ENCODE measurements at regions not wholly inside any gene's neighbourhood (a gene's known extent, or its start where the extent isn't known, plus 50 kb on each side); places are given as distances from the start of the nearest gene placed in this dataset.

GRCh38 chr7:56174346-56174874 lies 58.2 kb upstream of the NUPR2 start:
- DNase-seq = no peak
- WGBS, 2 donors = no CpG with 5 or more reads among the region's 36 CpGs
- no peak for TF ChIP-seq POLR2A (IDR thresholded peaks at IDR 0.05)
- TF ChIP-seq, protein P1, sequence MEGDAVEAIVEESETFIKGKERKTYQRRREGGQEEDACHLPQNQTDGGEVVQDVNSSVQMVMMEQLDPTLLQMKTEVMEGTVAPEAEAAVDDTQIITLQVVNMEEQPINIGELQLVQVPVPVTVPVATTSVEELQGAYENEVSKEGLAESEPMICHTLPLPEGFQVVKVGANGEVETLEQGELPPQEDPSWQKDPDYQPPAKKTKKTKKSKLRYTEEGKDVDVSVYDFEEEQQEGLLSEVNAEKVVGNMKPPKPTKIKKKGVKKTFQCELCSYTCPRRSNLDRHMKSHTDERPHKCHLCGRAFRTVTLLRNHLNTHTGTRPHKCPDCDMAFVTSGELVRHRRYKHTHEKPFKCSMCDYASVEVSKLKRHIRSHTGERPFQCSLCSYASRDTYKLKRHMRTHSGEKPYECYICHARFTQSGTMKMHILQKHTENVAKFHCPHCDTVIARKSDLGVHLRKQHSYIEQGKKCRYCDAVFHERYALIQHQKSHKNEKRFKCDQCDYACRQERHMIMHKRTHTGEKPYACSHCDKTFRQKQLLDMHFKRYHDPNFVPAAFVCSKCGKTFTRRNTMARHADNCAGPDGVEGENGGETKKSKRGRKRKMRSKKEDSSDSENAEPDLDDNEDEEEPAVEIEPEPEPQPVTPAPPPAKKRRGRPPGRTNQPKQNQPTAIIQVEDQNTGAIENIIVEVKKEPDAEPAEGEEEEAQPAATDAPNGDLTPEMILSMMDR (IDR thresholded peaks at IDR 0.05) = no peak

More at GRCh38 chr7:56174346-56174874, 58.2 kb upstream of the NUPR2 start:
- intact Hi-C loops (cut with DNase I) = no loop called here
- H3K4me3 ChIP-seq = peak overlapping the region; percentile 23 to 65 (median 46)
- peaks cover 0 to 17% (median 0%) of the 10 kb centered on the region in 3 donors for H3K4me1 ChIP-seq
- H3K27ac ChIP-seq = no peak overlapping the region
- no peaks in the 10 kb centered on the region for H3K9me3 ChIP-seq
- peaks cover 0 to 20% (median 0%) of the 10 kb centered on the region in 4 donors for H3K27me3 ChIP-seq
- no peaks in the 10 kb centered on the region for H3K36me3 ChIP-seq

Small RNA genes lying in the stretch of these regions (small RNA-seq; reads per million reads assigned to genes)
- gene AC092447.9 (0 reads per million in 4 donors), gene RNU6-1052P (0 reads per million in 4 donors), gene RNU6-1335P (0 reads per million in 4 donors), gene SEPT14P24 (0 reads per million in 4 donors)

Measured in esophagus squamous epithelium (tissue), 5 donors.